ENCODE measurements at regions not wholly inside any gene's neighbourhood (a gene's known extent, or its start where the extent isn't known, plus 50 kb on each side); places are given as distances from the start of the nearest gene placed in this dataset.

DNA sequence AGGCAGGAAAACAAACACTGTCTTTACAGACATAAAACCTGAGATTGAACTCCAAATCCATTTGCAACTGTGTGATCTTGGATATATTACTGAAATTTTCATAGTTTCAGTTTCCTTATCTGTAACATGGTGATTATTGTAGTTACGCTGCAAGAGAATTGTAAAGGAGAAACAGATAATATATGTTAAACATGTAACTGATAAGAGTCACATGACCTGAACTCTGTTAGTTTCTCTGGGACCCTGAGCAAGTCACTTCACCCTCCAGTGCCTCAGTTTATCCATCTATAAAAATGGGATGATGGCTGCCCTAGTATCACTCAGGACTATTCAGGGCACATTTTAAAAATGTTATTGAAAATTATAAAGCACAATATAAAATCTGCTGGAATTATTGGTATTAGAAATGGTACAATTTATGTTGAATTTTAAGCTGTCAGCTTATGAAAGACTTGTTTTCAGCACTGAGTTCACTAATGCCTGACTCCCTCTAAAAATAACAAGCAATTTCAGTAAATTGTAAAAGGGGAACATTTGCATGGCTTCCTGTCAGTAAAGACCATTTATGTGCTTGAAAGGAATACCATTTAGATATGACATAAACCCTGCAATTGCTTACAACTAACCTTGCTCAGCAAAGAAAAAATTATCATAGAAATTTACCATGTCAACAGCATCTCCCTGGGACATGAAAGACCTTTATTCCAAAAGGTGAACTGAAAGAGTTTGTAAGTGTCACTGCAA lies 393.5 kb downstream of the RAD51AP2 start:
- no peaks in the 10 kb centered on the region for H3K36me3 Mint-ChIP-seq
- TF ChIP-seq, protein P1, sequence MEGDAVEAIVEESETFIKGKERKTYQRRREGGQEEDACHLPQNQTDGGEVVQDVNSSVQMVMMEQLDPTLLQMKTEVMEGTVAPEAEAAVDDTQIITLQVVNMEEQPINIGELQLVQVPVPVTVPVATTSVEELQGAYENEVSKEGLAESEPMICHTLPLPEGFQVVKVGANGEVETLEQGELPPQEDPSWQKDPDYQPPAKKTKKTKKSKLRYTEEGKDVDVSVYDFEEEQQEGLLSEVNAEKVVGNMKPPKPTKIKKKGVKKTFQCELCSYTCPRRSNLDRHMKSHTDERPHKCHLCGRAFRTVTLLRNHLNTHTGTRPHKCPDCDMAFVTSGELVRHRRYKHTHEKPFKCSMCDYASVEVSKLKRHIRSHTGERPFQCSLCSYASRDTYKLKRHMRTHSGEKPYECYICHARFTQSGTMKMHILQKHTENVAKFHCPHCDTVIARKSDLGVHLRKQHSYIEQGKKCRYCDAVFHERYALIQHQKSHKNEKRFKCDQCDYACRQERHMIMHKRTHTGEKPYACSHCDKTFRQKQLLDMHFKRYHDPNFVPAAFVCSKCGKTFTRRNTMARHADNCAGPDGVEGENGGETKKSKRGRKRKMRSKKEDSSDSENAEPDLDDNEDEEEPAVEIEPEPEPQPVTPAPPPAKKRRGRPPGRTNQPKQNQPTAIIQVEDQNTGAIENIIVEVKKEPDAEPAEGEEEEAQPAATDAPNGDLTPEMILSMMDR (IDR thresholded peaks at IDR 0.05; ENCODE audit: unreplicated experiment), result no peak
- no peaks in the 10 kb centered on the region for H3K9me3 Mint-ChIP-seq
- H3K27ac Mint-ChIP-seq, result no peak overlapping the region
- no peaks in the 10 kb centered on the region for H3K4me1 Mint-ChIP-seq
- peaks cover 20% of the 10 kb centered on the region for H3K27me3 Mint-ChIP-seq (ENCODE audit: low read depth)
- no peak for DNase-seq (ENCODE audit: low spot score in 2 of 2, unreplicated experiment in 2 of 2)
- no peak overlapping the region for H3K4me3 Mint-ChIP-seq

DNA sequence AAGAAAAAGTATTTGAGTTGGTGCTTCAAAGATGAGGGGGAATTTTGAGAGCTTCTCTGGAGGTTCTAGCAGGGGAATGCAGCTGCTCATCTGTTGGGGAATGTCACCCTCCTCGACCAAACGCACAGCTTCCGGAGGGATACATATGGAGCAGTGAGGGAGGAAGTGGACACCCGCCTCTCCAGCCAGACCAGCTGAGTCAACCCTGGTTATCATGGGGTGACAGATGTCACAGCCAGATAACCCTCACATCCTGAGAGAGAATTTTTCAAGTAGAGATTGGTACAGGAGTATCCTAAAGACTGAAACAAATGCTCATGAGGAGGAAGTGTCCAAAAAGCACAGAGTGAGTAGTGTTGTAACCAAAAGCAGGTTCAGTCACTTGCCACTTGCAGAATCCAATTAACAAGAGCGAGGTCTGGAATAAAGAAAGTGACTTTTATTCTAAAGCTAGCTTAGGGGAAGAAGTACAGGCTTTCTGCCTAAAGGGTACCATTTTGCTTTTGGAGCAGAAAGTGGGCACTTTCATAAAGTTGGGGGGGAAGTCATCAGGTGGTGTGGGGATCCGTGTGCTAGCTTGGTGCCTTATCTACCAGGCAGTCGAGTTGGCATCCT lies 395.2 kb downstream of the RAD51AP2 start:
- no peak overlapping the region for H3K4me3 Mint-ChIP-seq
- H3K27me3 Mint-ChIP-seq (ENCODE audit: low read depth), result peaks cover 20% of the 10 kb centered on the region
- no peaks in the 10 kb centered on the region for H3K4me1 Mint-ChIP-seq
- H3K27ac Mint-ChIP-seq, result no peak overlapping the region
- DNase-seq (ENCODE audit: low spot score in 2 of 2, unreplicated experiment in 2 of 2), result no peak
- no peaks in the 10 kb centered on the region for H3K9me3 Mint-ChIP-seq
- TF ChIP-seq, protein P1 (IDR thresholded peaks at IDR 0.05; ENCODE audit: unreplicated experiment), result no peak
- H3K36me3 Mint-ChIP-seq, result no peaks in the 10 kb centered on the region

DNA sequence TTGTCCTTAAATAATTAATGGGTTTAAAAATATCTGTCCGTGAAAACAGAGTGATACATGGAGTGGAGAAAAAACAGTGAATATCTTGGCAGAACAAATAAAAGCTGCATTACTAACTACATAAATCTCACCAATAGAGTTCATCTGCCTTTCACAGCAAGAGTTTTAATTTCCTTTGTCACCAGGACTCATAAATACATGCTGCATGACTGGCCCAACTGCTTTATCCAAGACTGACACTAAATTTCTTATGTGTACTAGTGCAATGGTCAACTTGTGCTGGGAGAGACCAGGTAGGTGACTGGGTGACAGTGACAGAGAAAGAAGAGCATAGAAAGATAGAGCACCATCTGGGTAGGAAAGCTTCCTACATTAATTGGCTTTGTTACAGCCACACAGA lies 402.8 kb downstream of the RAD51AP2 start:
- Mint-ChIP-seq H3K4me3 (no peak overlapping the region), H3K27me3 (ENCODE audit: low read depth) (peaks cover 23% of the 10 kb centered on the region), H3K27ac (no peak overlapping the region), H3K4me1 (peaks cover 3% of the 10 kb centered on the region), H3K9me3 (no peaks in the 10 kb centered on the region), H3K36me3 (no peaks in the 10 kb centered on the region)
- TF ChIP-seq, protein P1 (IDR thresholded peaks at IDR 0.05; ENCODE audit: unreplicated experiment), result no peak
- DNase-seq (ENCODE audit: low spot score in 2 of 2, unreplicated experiment in 2 of 2), result no peak

DNA sequence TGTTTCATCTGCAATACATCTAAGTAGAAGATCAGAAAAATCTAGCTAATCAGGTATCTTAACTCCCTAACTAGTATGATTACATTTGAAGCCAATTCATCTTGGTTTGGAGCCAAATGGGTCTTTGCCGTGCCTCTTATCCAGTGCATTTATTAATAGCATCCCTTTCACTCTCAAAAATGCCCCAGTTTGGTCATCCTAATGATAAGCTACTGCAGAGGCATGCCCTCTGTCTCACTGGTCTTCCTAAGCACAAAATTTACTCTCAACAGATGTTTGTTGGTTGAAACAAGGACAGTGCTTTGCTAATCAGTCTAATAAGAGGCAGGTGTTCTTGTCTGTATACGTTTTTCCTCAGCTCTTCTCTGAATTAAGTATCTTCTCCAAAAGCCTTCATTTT lies 403.2 kb downstream of the RAD51AP2 start:
- peaks cover 23% of the 10 kb centered on the region for H3K27me3 Mint-ChIP-seq (ENCODE audit: low read depth)
- no peak overlapping the region for H3K4me3 Mint-ChIP-seq
- H3K36me3 Mint-ChIP-seq, result no peaks in the 10 kb centered on the region
- peaks cover 3% of the 10 kb centered on the region for H3K4me1 Mint-ChIP-seq
- DNase-seq (ENCODE audit: low spot score in 2 of 2, unreplicated experiment in 2 of 2), result no peak
- no peak overlapping the region for H3K27ac Mint-ChIP-seq
- H3K9me3 Mint-ChIP-seq, result no peaks in the 10 kb centered on the region
- TF ChIP-seq, protein P1 (IDR thresholded peaks at IDR 0.05; ENCODE audit: unreplicated experiment), result no peak

DNA sequence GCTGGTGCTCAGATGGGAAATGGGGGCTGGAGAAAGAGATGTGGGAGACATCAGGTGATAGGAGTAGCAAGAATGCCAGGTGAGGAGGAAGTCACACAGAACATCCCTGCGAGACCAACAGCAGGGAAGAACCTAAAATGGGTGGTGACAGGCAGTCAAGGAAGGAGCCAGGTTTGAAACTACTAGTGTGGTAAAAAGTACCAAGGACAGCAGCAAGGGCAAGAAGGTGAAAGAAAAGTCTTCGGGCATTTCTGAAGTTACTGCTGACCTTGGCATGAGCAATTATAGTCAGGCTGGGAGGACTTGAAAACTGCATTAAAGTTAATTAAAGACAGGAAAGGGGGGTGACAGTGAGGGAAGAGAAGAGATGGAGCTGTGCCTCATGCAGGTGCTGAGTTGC lies 410.4 kb downstream of the RAD51AP2 start:
- no peak for DNase-seq (ENCODE audit: low spot score in 2 of 2, unreplicated experiment in 2 of 2)
- H3K9me3 Mint-ChIP-seq, result no peaks in the 10 kb centered on the region
- H3K36me3 Mint-ChIP-seq, result no peaks in the 10 kb centered on the region
- no peak overlapping the region for H3K4me3 Mint-ChIP-seq
- H3K27ac Mint-ChIP-seq, result no peak overlapping the region
- peaks cover 25% of the 10 kb centered on the region for H3K27me3 Mint-ChIP-seq (ENCODE audit: low read depth)
- TF ChIP-seq, protein P1 (IDR thresholded peaks at IDR 0.05; ENCODE audit: unreplicated experiment), result no peak
- H3K4me1 Mint-ChIP-seq, result no peaks in the 10 kb centered on the region
